C4-2B (cell line): ENCODE measurements at regions not wholly inside any gene's neighbourhood (a gene's known extent, or its start where the extent isn't known, plus 50 kb on each side); places are given as distances from the start of the nearest gene placed in this dataset.

Experiments
- H3K27ac ChIP-seq: fragments of 450-650 bp; 2 replicates; pipeline ENCODE4 v1.5.1; 2017
- CTCF ChIP-seq: fragments of 450-650 bp; conservative IDR thresholded peaks from 2 replicates; pipeline ENCODE4 v1.5.1; 2017; ENCODE audit warnings: mild to moderate bottlenecking
- ZFX ChIP-seq: fragments of 450-650 bp; IDR thresholded peaks from 2 replicates; pipeline ENCODE4 v1.6.1; 2017

GRCh38 chr22:34877506-34877905 is 188.5 kb upstream of the ISX start:
- TF ChIP-seq CTCF (no peak), ZFX (no peak)
- H3K27ac ChIP-seq = no peak overlapping the region

GRCh38 chr22:34878171-34878570 is 187.8 kb upstream of the ISX start:
- TF ChIP-seq ZFX = no peak
- H3K27ac ChIP-seq = no peak overlapping the region

- no peak overlapping the region for H3K27ac ChIP-seq
- TF ChIP-seq CTCF = no peak
- TF ChIP-seq ZFX = no peak
Observed at GRCh38 chr22:34879001-34879400, 187.0 kb upstream of the ISX start.

GRCh38 chr22:34880662-34881061 is 185.3 kb upstream of the ISX start:
- H3K27ac ChIP-seq = no peak overlapping the region
- no peak for TF ChIP-seq CTCF
- no peak for TF ChIP-seq ZFX

- TF ChIP-seq CTCF (no peak), ZFX (no peak)
Observed at GRCh38 chr22:34881453-34881852, 184.5 kb upstream of the ISX start.

GRCh38 chr22:34885852-34886251 is 180.1 kb upstream of the ISX start:
- H3K27ac ChIP-seq = no peak overlapping the region
- TF ChIP-seq ZFX = no peak
- no peak for TF ChIP-seq CTCF

More at GRCh38 chr22:34881453-34881852, 184.5 kb upstream of the ISX start:
- no peak overlapping the region for H3K27ac ChIP-seq

- no peak for TF ChIP-seq ZFX
- no peak for TF ChIP-seq CTCF
- no peak overlapping the region for H3K27ac ChIP-seq
Observed at GRCh38 chr22:34886391-34886790, 179.6 kb upstream of the ISX start.

GRCh38 chr22:34886812-34887211 is 179.1 kb upstream of the ISX start:
- H3K27ac ChIP-seq = no peak overlapping the region
- TF ChIP-seq CTCF = no peak
- TF ChIP-seq ZFX = no peak
